Breast epithelium (tissue), 4 donors: ENCODE measurements at regions not wholly inside any gene's neighbourhood (a gene's known extent, or its start where the extent isn't known, plus 50 kb on each side); places are given as distances from the start of the nearest gene placed in this dataset.

Experiments used
- DNase-seq, 2 donors: peaks; one replicate each; pipeline ENCODE4 v3.0.0-alpha.2; 2019; ENCODE audit warnings: low spot score in 2 of 2
- H3K27ac ChIP-seq, 2 donors: fragments of 200-600 bp; sonication (generic) in 1 of 2; one replicate each; pipeline ENCODE4 v1.5.1; 2016 to 2019; ENCODE audit warnings: mild to moderate bottlenecking in 1 of 2
- H3K27me3 ChIP-seq, 2 donors: fragments of 200-600 bp; sonication (generic) in 1 of 2; one replicate each; pipeline versions ENCODE4 v1.5.1 to v1.6.0; 2017 to 2019; ENCODE audit warnings: control low read depth in 1 of 2, mild to moderate bottlenecking in 1 of 2
- H3K36me3 ChIP-seq: fragments of 200-600 bp; one replicate; pipeline ENCODE4 v1.5.1; 2019
- H3K4me1 ChIP-seq, 2 donors: fragments of 200-600 bp; sonication (generic); one replicate each; pipeline ENCODE4 v1.5.1; 2016 to 2019; ENCODE audit warnings: control low read depth in 1 of 2
- H3K4me3 ChIP-seq, 3 donors: fragments of 200-600 bp; sonication (generic); 1 replicate in 2 of 3; 2 replicates in 1 of 3; pipeline ENCODE4 v1.5.1; 2016 to 2019; ENCODE audit warnings: mild to moderate bottlenecking in 3 of 3, moderate library complexity in 2 of 3
- H3K9me3 ChIP-seq, 2 donors: fragments of 200-600 bp; sonication (generic) in 1 of 2; one replicate each; pipeline ENCODE4 v1.5.1; 2016 to 2019; ENCODE audit warnings: control low read depth in 1 of 2
- POLR2A ChIP-seq: fragments of 450-650 bp; IDR thresholded peaks from one replicate; pipeline ENCODE4 v1.6.1; 2016; ENCODE audit warnings: antibody characterized with exemption, mild to moderate bottlenecking, moderate library complexity
- POLR2AphosphoS5 ChIP-seq, 3 donors: sonication (generic); formaldehyde crosslinking; IDR thresholded peaks; one replicate each; pipeline ENCODE4 v1.6.1; 2017; ENCODE audit warnings: antibody characterized with exemption in 3 of 3
- intact Hi-C: fragments of 100-400 bp; cut with DNase I; formaldehyde crosslinking; loops from one replicate; pipeline ENCODE4 v1.15.1; 2023; ENCODE audit warnings: low total_unique reads
- TF ChIP-seq, protein P1 (sequence below), 3 donors: fragments of 450-650 bp; IDR thresholded peaks; one replicate each; pipeline ENCODE4 v1.5.1; 2016 to 2017; ENCODE audit warnings: antibody characterized with exemption in 3 of 3, mild to moderate bottlenecking in 3 of 3, moderate library complexity in 3 of 3

DNA sequence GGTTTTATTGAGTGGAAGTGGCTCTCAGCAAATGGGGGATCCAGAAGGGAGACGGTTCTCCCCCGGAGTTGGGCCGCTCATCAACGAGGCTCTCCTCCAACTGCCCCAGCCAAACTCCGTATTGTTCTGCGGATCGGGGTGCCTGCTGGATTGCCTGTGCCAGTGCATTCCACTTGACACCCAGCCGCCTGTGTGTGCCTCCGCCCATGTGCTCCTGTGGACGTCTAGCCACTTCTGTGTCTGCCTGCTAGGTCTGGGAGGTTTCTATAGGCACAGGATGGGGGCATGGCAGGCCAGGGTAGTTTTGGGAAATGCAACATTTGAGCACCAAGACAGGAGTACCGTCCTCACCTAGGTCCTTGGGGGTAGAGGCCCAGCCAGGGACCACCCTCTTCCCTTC lies 225.7 kb upstream of the AMIGO2 start:
- Histone ChIP-seq H3K4me3 (no peak overlapping the region), H3K36me3 (no peaks in the 10 kb centered on the region), H3K9me3 (no peaks in the 10 kb centered on the region), H3K27me3 (no peaks in the 10 kb centered on the region), H3K4me1 (no peaks in the 10 kb centered on the region), H3K27ac (no peak overlapping the region)
- DNase-seq = no peak
- TF ChIP-seq, protein P1, sequence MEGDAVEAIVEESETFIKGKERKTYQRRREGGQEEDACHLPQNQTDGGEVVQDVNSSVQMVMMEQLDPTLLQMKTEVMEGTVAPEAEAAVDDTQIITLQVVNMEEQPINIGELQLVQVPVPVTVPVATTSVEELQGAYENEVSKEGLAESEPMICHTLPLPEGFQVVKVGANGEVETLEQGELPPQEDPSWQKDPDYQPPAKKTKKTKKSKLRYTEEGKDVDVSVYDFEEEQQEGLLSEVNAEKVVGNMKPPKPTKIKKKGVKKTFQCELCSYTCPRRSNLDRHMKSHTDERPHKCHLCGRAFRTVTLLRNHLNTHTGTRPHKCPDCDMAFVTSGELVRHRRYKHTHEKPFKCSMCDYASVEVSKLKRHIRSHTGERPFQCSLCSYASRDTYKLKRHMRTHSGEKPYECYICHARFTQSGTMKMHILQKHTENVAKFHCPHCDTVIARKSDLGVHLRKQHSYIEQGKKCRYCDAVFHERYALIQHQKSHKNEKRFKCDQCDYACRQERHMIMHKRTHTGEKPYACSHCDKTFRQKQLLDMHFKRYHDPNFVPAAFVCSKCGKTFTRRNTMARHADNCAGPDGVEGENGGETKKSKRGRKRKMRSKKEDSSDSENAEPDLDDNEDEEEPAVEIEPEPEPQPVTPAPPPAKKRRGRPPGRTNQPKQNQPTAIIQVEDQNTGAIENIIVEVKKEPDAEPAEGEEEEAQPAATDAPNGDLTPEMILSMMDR (IDR thresholded peaks at IDR 0.05) = no peak
- TF ChIP-seq POLR2AphosphoS5 (IDR thresholded peaks at IDR 0.05) (no peak), POLR2A (no peak)
- intact Hi-C loops = no loop called here

GRCh38 chr12:47303995-47304560 lies 224.3 kb upstream of the AMIGO2 start:
- Histone ChIP-seq H3K36me3 (no peaks in the 10 kb centered on the region), H3K4me3 (no peak overlapping the region), H3K4me1 (no peaks in the 10 kb centered on the region), H3K27ac (no peak overlapping the region), H3K9me3 (no peaks in the 10 kb centered on the region), H3K27me3 (no peaks in the 10 kb centered on the region)
- DNase-seq = no peak
- intact Hi-C loops = no loop called here
- TF ChIP-seq POLR2AphosphoS5 (IDR thresholded peaks at IDR 0.05) = no peak
- TF ChIP-seq, protein P1 (IDR thresholded peaks at IDR 0.05) = no peak
- TF ChIP-seq POLR2A = no peak

DNA sequence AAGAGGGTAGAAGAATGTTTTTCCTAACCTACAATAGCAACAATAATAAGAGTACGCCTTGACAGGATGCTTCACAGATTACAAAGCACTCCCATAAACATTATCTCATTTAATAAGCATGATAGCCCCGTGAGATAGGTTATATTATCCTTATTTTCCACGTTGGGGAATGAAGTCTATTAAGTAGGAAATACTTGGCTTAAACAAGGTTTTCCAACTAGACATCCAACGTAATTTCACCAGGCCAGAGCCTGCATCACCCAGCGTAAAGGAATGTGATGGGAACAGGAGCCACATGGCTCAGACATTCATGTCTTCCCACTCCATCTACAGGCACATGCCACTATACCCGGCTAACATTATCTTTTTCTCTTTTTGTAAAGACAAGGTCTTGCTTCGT lies 223.4 kb upstream of the AMIGO2 start:
- no peaks in the 10 kb centered on the region for H3K27me3 ChIP-seq
- H3K4me3 ChIP-seq = no peak overlapping the region
- TF ChIP-seq POLR2AphosphoS5 (IDR thresholded peaks at IDR 0.05) (no peak), POLR2A (no peak)
- TF ChIP-seq, protein P1 (IDR thresholded peaks at IDR 0.05) = no peak
- no peak for DNase-seq
- no peaks in the 10 kb centered on the region for H3K9me3 ChIP-seq
- no peaks in the 10 kb centered on the region for H3K4me1 ChIP-seq
- intact Hi-C loops = no loop called here
- no peaks in the 10 kb centered on the region for H3K36me3 ChIP-seq
- no peak overlapping the region for H3K27ac ChIP-seq

- no peak overlapping the region for H3K27ac ChIP-seq
- intact Hi-C loops = no loop called here
- H3K4me1 ChIP-seq = no peaks in the 10 kb centered on the region
- H3K4me3 ChIP-seq = no peak overlapping the region
- H3K36me3 ChIP-seq = no peaks in the 10 kb centered on the region
- no peaks in the 10 kb centered on the region for H3K9me3 ChIP-seq
- no peak for DNase-seq
- TF ChIP-seq, protein P1 (IDR thresholded peaks at IDR 0.05) = no peak
- no peak for TF ChIP-seq POLR2AphosphoS5 (IDR thresholded peaks at IDR 0.05)
- no peaks in the 10 kb centered on the region for H3K27me3 ChIP-seq
These were observed 222.4 kb upstream of the AMIGO2 start for GRCh38 chr12:47302111-47302671.

GRCh38 chr12:47299586-47299985 lies 219.8 kb upstream of the AMIGO2 start:
- H3K27me3 ChIP-seq = no peaks in the 10 kb centered on the region
- no peak overlapping the region for H3K27ac ChIP-seq
- intact Hi-C loops = no loop called here
- H3K4me1 ChIP-seq = no peaks in the 10 kb centered on the region
- no peak overlapping the region for H3K4me3 ChIP-seq
- no peak for DNase-seq
- TF ChIP-seq, protein P1 (IDR thresholded peaks at IDR 0.05) = no peak
- TF ChIP-seq POLR2A (no peak), POLR2AphosphoS5 (IDR thresholded peaks at IDR 0.05) (no peak)
- no peaks in the 10 kb centered on the region for H3K9me3 ChIP-seq
- H3K36me3 ChIP-seq = no peaks in the 10 kb centered on the region
